ENCODE measurements at regions not wholly inside any gene's neighbourhood (a gene's known extent, or its start where the extent isn't known, plus 50 kb on each side); places are given as distances from the start of the nearest gene placed in this dataset.

GRCh38 chr14:87066221-87066817 is 926.7 kb downstream of the GALC start:
- Histone ChIP-seq H3K4me1 (ENCODE audit: insufficient read depth, low read length) (no peaks in the 10 kb centered on the region), H3K9ac (ENCODE audit: low read depth, low read length) (no peak overlapping the region), H3K9me3 (ENCODE audit: insufficient read depth, low read length, severe bottlenecking) (no peaks in the 10 kb centered on the region), H3K36me3 (ENCODE audit: insufficient read depth, low read length) (no peaks in the 10 kb centered on the region), H3K4me3 (ENCODE audit: low read depth in 1 of 2, low read length in 2 of 2) (no peak overlapping the region), H3K79me2 (ENCODE audit: insufficient read depth, low read length) (no peaks in the 10 kb centered on the region), H3K27me3 (ENCODE audit: insufficient read depth, low read length, poor library complexity) (no peaks in the 10 kb centered on the region), H3K27ac (ENCODE audit: low read length) (no peak overlapping the region), H3K4me2 (ENCODE audit: insufficient read depth, low read length) (no peak overlapping the region), H4K20me1 (ENCODE audit: insufficient read depth, low read length) (no peaks in the 10 kb centered on the region), H2AFZ (ENCODE audit: low read depth, low read length) (no peak overlapping the region)
- ATAC-seq (ENCODE audit: insufficient read depth, low read depth), result no peak
- DNase-seq, result no peak
- no peak for TF ChIP-seq EZH2 (IDR thresholded peaks at IDR 0.05; ENCODE audit: borderline replicate concordance, low read depth, low read length, severe bottlenecking)
- peak; percentile 48 for TF ChIP-seq CTCF (IDR thresholded peaks at IDR 0.05; ENCODE audit: borderline replicate concordance, extremely low read depth, low read length, poor library complexity, severe bottlenecking)

GRCh38 chr14:87065366-87065765 is 927.6 kb downstream of the GALC start:
- no peaks in the 10 kb centered on the region for H4K20me1 ChIP-seq (ENCODE audit: insufficient read depth, low read length)
- ATAC-seq (ENCODE audit: insufficient read depth, low read depth) (no peak), DNase-seq (no peak)
- no peaks in the 10 kb centered on the region for H3K79me2 ChIP-seq (ENCODE audit: insufficient read depth, low read length)
- H2AFZ ChIP-seq (ENCODE audit: low read depth, low read length), result no peak overlapping the region
- no peak overlapping the region for H3K9ac ChIP-seq (ENCODE audit: low read depth, low read length)
- H3K4me3 ChIP-seq (ENCODE audit: low read depth in 1 of 2, low read length in 2 of 2), result no peak overlapping the region
- H3K9me3 ChIP-seq (ENCODE audit: insufficient read depth, low read length, severe bottlenecking), result no peaks in the 10 kb centered on the region
- no peaks in the 10 kb centered on the region for H3K36me3 ChIP-seq (ENCODE audit: insufficient read depth, low read length)
- no peaks in the 10 kb centered on the region for H3K4me1 ChIP-seq (ENCODE audit: insufficient read depth, low read length)
- no peak overlapping the region for H3K27ac ChIP-seq (ENCODE audit: low read length)
- H3K27me3 ChIP-seq (ENCODE audit: insufficient read depth, low read length, poor library complexity), result no peaks in the 10 kb centered on the region
- no peak overlapping the region for H3K4me2 ChIP-seq (ENCODE audit: insufficient read depth, low read length)
- TF ChIP-seq CTCF (IDR thresholded peaks at IDR 0.05; ENCODE audit: borderline replicate concordance, extremely low read depth, low read length, poor library complexity, severe bottlenecking), result no peak

- Histone ChIP-seq H3K36me3 (ENCODE audit: insufficient read depth, low read length) (no peaks in the 10 kb centered on the region), H3K4me2 (ENCODE audit: insufficient read depth, low read length) (no peak overlapping the region), H3K27ac (ENCODE audit: low read length) (no peak overlapping the region), H3K79me2 (ENCODE audit: insufficient read depth, low read length) (no peaks in the 10 kb centered on the region), H3K9me3 (ENCODE audit: insufficient read depth, low read length, severe bottlenecking) (no peaks in the 10 kb centered on the region), H3K4me1 (ENCODE audit: insufficient read depth, low read length) (no peaks in the 10 kb centered on the region), H2AFZ (ENCODE audit: low read depth, low read length) (no peak overlapping the region), H3K4me3 (ENCODE audit: low read depth in 1 of 2, low read length in 2 of 2) (no peak overlapping the region), H3K9ac (ENCODE audit: low read depth, low read length) (no peak overlapping the region), H4K20me1 (ENCODE audit: insufficient read depth, low read length) (no peaks in the 10 kb centered on the region), H3K27me3 (ENCODE audit: insufficient read depth, low read length, poor library complexity) (no peaks in the 10 kb centered on the region)
- ATAC-seq (ENCODE audit: insufficient read depth, low read depth) (no peak), DNase-seq (no peak)
- no peak for TF ChIP-seq EZH2 (IDR thresholded peaks at IDR 0.05; ENCODE audit: borderline replicate concordance, low read depth, low read length, severe bottlenecking)
- TF ChIP-seq CTCF (IDR thresholded peaks at IDR 0.05; ENCODE audit: borderline replicate concordance, extremely low read depth, low read length, poor library complexity, severe bottlenecking), result no peak
These were observed 929.8 kb downstream of the GALC start for GRCh38 chr14:87063181-87063580.

GRCh38 chr14:87060405-87060804 is 932.6 kb downstream of the GALC start:
- no peaks in the 10 kb centered on the region for H3K9me3 ChIP-seq (ENCODE audit: insufficient read depth, low read length, severe bottlenecking)
- H4K20me1 ChIP-seq (ENCODE audit: insufficient read depth, low read length), result no peaks in the 10 kb centered on the region
- no peaks in the 10 kb centered on the region for H3K27me3 ChIP-seq (ENCODE audit: insufficient read depth, low read length, poor library complexity)
- no peak for DNase-seq
- no peak overlapping the region for H3K4me2 ChIP-seq (ENCODE audit: insufficient read depth, low read length)
- no peak for TF ChIP-seq EZH2 (IDR thresholded peaks at IDR 0.05; ENCODE audit: borderline replicate concordance, low read depth, low read length, severe bottlenecking)
- TF ChIP-seq CTCF (IDR thresholded peaks at IDR 0.05; ENCODE audit: borderline replicate concordance, extremely low read depth, low read length, poor library complexity, severe bottlenecking), result no peak
- no peak overlapping the region for H3K27ac ChIP-seq (ENCODE audit: low read length)
- H3K4me3 ChIP-seq (ENCODE audit: low read depth in 1 of 2, low read length in 2 of 2), result no peak overlapping the region
- no peak overlapping the region for H2AFZ ChIP-seq (ENCODE audit: low read depth, low read length)
- H3K9ac ChIP-seq (ENCODE audit: low read depth, low read length), result no peak overlapping the region
- no peak for ATAC-seq (ENCODE audit: insufficient read depth, low read depth)
- no peaks in the 10 kb centered on the region for H3K79me2 ChIP-seq (ENCODE audit: insufficient read depth, low read length)
- H3K4me1 ChIP-seq (ENCODE audit: insufficient read depth, low read length), result no peaks in the 10 kb centered on the region
- H3K36me3 ChIP-seq (ENCODE audit: insufficient read depth, low read length), result no peaks in the 10 kb centered on the region
